ENCODE measurements at regions not wholly inside any gene's neighbourhood (a gene's known extent, or its start where the extent isn't known, plus 50 kb on each side); places are given as distances from the start of the nearest gene placed in this dataset.

GRCh38 chr5:57695179-57695578 lies 212.6 kb upstream of the ACTBL2 start:
- no peak for DNase-seq (ENCODE audit: extremely low read depth in 1 of 2, low read depth in 1 of 2)

- DNase-seq (ENCODE audit: extremely low read depth in 1 of 2, low read depth in 1 of 2) = no peak
Observed at GRCh38 chr5:57693488-57694305, 211.1 kb upstream of the ACTBL2 start.

GRCh38 chr5:57692582-57693487 lies 210.2 kb upstream of the ACTBL2 start:
- DNase-seq (ENCODE audit: extremely low read depth in 1 of 2, low read depth in 1 of 2) = peak in 1 of 2 donors; percentile 5

GRCh38 chr5:57690724-57691123 lies 208.1 kb upstream of the ACTBL2 start:
- DNase-seq (ENCODE audit: extremely low read depth in 1 of 2, low read depth in 1 of 2) = no peak

GRCh38 chr5:57687596-57687995 lies 205.0 kb upstream of the ACTBL2 start:
- no peak for DNase-seq (ENCODE audit: extremely low read depth in 1 of 2, low read depth in 1 of 2)

- DNase-seq (ENCODE audit: extremely low read depth in 1 of 2, low read depth in 1 of 2) = no peak
Observed at GRCh38 chr5:57685516-57686255, 203.1 kb upstream of the ACTBL2 start.

- no peak for DNase-seq (ENCODE audit: extremely low read depth in 1 of 2, low read depth in 1 of 2)
Observed at GRCh38 chr5:57684299-57684702, 201.7 kb upstream of the ACTBL2 start.

GRCh38 chr5:57683036-57683630 lies 200.5 kb upstream of the ACTBL2 start:
- DNase-seq (ENCODE audit: extremely low read depth in 1 of 2, low read depth in 1 of 2) = no peak

- DNase-seq (ENCODE audit: extremely low read depth in 1 of 2, low read depth in 1 of 2) = no peak
Observed at GRCh38 chr5:57681942-57682341, 199.3 kb upstream of the ACTBL2 start.

- DNase-seq (ENCODE audit: extremely low read depth in 1 of 2, low read depth in 1 of 2) = no peak
Observed at GRCh38 chr5:57680686-57681085, 198.1 kb upstream of the ACTBL2 start.

- no peak for DNase-seq (ENCODE audit: extremely low read depth in 1 of 2, low read depth in 1 of 2)
Observed at GRCh38 chr5:57677235-57677634, 194.6 kb upstream of the ACTBL2 start.

GRCh38 chr5:57676222-57677098 lies 193.8 kb upstream of the ACTBL2 start:
- DNase-seq (ENCODE audit: extremely low read depth in 1 of 2, low read depth in 1 of 2) = no peak

GRCh38 chr5:57675236-57675635 lies 192.6 kb upstream of the ACTBL2 start:
- no peak for DNase-seq (ENCODE audit: extremely low read depth in 1 of 2, low read depth in 1 of 2)

GRCh38 chr5:57671371-57671770 lies 188.8 kb upstream of the ACTBL2 start:
- no peak for DNase-seq (ENCODE audit: extremely low read depth in 1 of 2, low read depth in 1 of 2)

GRCh38 chr5:57666582-57666981 lies 184.0 kb upstream of the ACTBL2 start:
- no peak for DNase-seq (ENCODE audit: extremely low read depth in 1 of 2, low read depth in 1 of 2)

- DNase-seq (ENCODE audit: extremely low read depth in 1 of 2, low read depth in 1 of 2) = no peak
Observed at GRCh38 chr5:57665146-57665936, 182.7 kb upstream of the ACTBL2 start.

GRCh38 chr5:57664700-57665099 lies 182.1 kb upstream of the ACTBL2 start:
- no peak for DNase-seq (ENCODE audit: extremely low read depth in 1 of 2, low read depth in 1 of 2)

GRCh38 chr5:57663466-57663865 lies 180.9 kb upstream of the ACTBL2 start:
- no peak for DNase-seq (ENCODE audit: extremely low read depth in 1 of 2, low read depth in 1 of 2)

GRCh38 chr5:57662991-57663390 lies 180.4 kb upstream of the ACTBL2 start:
- no peak for DNase-seq (ENCODE audit: extremely low read depth in 1 of 2, low read depth in 1 of 2)
